ENCODE measurements at regions not wholly inside any gene's neighbourhood (a gene's known extent, or its start where the extent isn't known, plus 50 kb on each side); places are given as distances from the start of the nearest gene placed in this dataset.
"Not testable (repeated sequence)": the region's sequence is repeated elsewhere in the genome, so short reads cannot be mapped to it uniquely, and the experiment has no call there.

DNA sequence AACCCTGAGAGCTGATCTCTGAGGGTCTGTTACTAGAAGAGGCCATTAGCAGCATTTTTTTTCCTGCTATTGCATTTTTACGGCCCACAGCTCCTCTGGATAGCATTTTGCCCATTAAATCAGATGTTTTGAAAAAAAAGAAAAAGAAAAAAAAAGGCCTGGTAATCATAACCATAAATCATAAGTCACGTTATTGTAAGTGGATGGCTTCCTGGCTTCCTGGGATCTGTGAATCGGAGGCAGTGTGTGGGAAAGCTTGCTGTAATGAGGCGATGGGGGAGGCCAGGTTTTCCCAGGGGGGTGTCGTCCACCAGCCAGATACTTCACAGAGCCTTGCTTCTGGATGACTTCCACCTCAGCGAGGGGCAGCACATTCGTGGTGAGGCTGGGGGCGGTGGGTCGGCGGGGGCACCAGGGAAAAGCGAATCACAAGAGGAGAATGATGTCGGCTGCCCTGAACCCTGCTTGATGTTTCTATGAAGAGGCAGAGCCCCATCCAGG, 106.5 kb upstream of the SYT13 start:
- Histone ChIP-seq H3K4me1 (no peaks in the 10 kb centered on the region), H3K27ac (no peak overlapping the region), H3K27me3 (peaks cover 0 to 6% of the 10 kb centered on the region in 2 donors), H3K4me3 (no peak overlapping the region), H3K9me3 (no peaks in the 10 kb centered on the region), H3K36me3 (no peaks in the 10 kb centered on the region)
- DNase-seq (no peak), ATAC-seq (no peak)
- TF ChIP-seq, protein P1, sequence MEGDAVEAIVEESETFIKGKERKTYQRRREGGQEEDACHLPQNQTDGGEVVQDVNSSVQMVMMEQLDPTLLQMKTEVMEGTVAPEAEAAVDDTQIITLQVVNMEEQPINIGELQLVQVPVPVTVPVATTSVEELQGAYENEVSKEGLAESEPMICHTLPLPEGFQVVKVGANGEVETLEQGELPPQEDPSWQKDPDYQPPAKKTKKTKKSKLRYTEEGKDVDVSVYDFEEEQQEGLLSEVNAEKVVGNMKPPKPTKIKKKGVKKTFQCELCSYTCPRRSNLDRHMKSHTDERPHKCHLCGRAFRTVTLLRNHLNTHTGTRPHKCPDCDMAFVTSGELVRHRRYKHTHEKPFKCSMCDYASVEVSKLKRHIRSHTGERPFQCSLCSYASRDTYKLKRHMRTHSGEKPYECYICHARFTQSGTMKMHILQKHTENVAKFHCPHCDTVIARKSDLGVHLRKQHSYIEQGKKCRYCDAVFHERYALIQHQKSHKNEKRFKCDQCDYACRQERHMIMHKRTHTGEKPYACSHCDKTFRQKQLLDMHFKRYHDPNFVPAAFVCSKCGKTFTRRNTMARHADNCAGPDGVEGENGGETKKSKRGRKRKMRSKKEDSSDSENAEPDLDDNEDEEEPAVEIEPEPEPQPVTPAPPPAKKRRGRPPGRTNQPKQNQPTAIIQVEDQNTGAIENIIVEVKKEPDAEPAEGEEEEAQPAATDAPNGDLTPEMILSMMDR (IDR thresholded peaks at IDR 0.05), result no peak
- intact Hi-C loops (cut with DNase I), result no loop called here

DNA sequence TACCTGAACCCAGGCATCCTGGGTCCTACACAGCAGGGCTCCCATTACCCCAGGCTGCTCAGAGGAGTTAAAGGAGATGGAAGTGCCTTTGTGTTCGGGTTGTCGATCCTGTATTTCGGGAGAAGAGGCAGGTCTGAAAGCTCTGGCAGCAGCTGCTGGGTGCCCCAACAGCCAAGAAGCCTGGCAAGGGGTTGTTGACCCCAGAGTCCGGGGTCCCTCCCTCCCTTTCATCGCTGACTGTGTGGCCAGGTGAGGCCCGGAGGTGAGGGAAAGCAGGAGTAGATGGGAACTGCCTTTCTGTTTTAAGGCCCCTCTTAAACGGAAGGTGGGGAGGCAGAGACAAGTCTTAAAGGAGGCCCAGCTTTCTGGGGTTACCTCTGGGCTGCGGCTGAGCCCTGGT, 106.0 kb upstream of the SYT13 start:
- no peak overlapping the region for H3K27ac ChIP-seq
- TF ChIP-seq, protein P1 (IDR thresholded peaks at IDR 0.05), result no peak
- H3K36me3 ChIP-seq, result no peaks in the 10 kb centered on the region
- H3K4me1 ChIP-seq, result no peaks in the 10 kb centered on the region
- peaks cover 0 to 6% of the 10 kb centered on the region in 2 donors for H3K27me3 ChIP-seq
- DNase-seq (no peak), ATAC-seq (no peak)
- H3K9me3 ChIP-seq, result no peaks in the 10 kb centered on the region
- no peak overlapping the region for H3K4me3 ChIP-seq
- intact Hi-C loops (cut with DNase I), result no loop called here

DNA sequence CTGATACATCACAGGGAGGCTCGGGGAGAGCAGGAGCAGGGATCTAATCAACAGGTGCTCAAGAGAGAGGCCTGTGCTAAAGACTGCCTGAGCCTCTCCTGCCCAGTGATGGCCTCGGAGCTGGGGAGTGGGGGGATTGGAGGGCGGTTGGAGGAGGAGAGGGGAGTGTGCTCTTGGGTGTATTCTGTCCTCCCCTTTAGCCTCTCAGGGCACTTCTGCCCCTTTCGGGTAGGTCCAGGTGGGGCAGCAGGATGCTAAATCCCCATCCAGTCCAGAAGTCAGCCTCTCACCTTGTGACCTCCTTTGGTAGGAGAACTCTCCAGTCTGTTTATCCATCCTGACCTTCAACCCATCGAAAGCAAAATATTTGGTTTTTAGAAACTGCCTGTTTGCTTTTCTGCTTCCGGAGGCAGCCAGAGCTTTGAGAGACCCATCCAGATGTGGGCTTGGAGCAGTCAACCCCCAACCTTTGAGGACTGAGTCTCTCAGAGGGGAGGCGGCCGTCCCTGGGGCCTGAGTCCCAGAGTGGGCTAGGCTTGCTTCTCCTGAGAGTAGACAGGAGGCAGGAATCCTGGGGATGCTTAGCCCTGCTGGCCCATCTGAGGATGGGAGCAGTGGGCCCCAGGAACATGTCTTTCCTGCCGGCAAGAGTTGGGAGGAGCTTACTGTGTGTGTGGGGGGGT, 105.2 kb upstream of the SYT13 start:
- intact Hi-C loops (cut with DNase I), result no loop called here
- DNase-seq (peak in 1 of 4 donors; percentile 47), ATAC-seq (no peak)
- TF ChIP-seq, protein P1 (IDR thresholded peaks at IDR 0.05), result no peak
- no peaks in the 10 kb centered on the region for H3K4me1 ChIP-seq
- H3K27ac ChIP-seq, result no peak overlapping the region
- H3K9me3 ChIP-seq, result no peaks in the 10 kb centered on the region
- peaks cover 0 to 13% of the 10 kb centered on the region in 2 donors for H3K27me3 ChIP-seq
- no peaks in the 10 kb centered on the region for H3K36me3 ChIP-seq
- H3K4me3 ChIP-seq, result no peak overlapping the region

DNA sequence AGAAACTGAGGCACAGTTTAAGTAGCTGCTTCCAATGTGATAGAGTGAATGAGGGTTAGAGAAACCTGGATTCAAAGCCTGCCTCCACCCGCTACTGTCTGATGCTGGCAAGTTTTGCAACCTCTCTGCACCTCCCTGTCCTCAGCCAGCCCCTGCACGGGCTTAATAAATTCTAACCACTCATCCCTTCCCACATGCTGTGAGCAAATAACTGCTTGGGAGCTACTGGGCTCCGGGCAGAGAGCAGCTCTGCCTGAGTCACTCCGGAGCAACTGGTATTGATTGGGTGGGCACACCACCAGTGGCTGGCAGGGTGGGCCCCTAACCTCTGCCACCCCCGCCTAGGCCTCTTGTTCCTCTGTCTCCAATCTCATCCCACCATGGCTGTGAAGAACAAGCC, 104.3 kb upstream of the SYT13 start:
- no peaks in the 10 kb centered on the region for H3K36me3 ChIP-seq
- TF ChIP-seq, protein P1 (IDR thresholded peaks at IDR 0.05), result no peak
- peaks cover 0 to 21% of the 10 kb centered on the region in 2 donors for H3K27me3 ChIP-seq
- intact Hi-C loops (cut with DNase I), result no loop called here
- H3K4me1 ChIP-seq, result no peaks in the 10 kb centered on the region
- no peaks in the 10 kb centered on the region for H3K9me3 ChIP-seq
- H3K4me3 ChIP-seq, result no peak overlapping the region
- no peak for ATAC-seq
- DNase-seq, result no peak
- H3K27ac ChIP-seq, result no peak overlapping the region

DNA sequence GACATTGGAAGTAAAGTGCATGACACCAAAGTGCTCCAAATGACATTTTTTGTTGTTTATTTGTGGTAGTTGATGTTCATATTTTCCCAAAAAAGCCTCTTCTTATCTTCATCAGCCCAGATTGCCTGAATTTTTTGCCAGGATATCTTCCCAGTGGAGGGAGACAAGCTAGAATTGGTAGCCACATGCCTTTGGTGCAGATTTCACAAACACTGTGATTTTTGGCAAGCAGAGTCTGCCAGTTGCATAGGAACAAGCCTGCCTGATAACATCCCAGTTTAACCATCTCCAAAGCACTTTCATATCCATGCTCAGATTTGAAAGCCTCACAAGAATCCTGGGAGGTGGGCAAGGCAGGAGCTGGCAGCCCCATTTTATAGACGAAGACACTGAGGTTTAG, 102.3 kb upstream of the SYT13 start:
- peaks cover 2 to 40% of the 10 kb centered on the region in 2 donors for H3K27me3 ChIP-seq
- no peaks in the 10 kb centered on the region for H3K36me3 ChIP-seq
- no peaks in the 10 kb centered on the region for H3K9me3 ChIP-seq
- H3K27ac ChIP-seq, result no peak overlapping the region
- intact Hi-C loops (cut with DNase I), result no loop called here
- ATAC-seq (no peak), DNase-seq (no peak)
- H3K4me1 ChIP-seq, result peaks cover 0 to 2% of the 10 kb centered on the region in 2 donors
- no peak overlapping the region for H3K4me3 ChIP-seq
- TF ChIP-seq, protein P1 (IDR thresholded peaks at IDR 0.05), result no peak

DNA sequence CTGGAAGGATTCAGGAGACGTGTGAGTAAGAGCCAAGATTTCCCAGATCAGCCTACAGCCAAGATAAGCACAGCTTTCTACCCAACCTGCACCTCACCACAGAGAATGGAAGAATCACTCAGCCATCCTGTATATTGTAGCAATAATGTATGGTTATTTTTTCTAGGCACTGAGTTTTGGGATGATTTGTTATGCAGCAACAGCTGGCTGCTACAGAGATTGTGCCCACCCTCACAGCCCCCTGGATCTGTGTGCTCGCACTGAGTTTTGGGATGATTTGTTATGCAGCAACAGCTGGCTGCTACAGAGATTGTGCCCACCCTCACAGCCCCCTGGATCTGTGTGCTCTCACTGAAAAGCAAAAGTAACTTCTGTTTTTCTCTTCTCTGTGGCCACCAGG, 101.7 kb upstream of the SYT13 start:
- H3K4me1 ChIP-seq; H3K27ac ChIP-seq; intact Hi-C loops (cut with DNase I); H3K36me3 ChIP-seq; H3K4me3 ChIP-seq; DNase-seq; ATAC-seq; H3K9me3 ChIP-seq: not testable (repeated sequence)
- peaks cover 2 to 42% of the 10 kb centered on the region in 2 donors for H3K27me3 ChIP-seq

Data from left lung (tissue), 4 donors.